ENCODE measurements at regions not wholly inside any gene's neighbourhood (a gene's known extent, or its start where the extent isn't known, plus 50 kb on each side); places are given as distances from the start of the nearest gene placed in this dataset.

DNA sequence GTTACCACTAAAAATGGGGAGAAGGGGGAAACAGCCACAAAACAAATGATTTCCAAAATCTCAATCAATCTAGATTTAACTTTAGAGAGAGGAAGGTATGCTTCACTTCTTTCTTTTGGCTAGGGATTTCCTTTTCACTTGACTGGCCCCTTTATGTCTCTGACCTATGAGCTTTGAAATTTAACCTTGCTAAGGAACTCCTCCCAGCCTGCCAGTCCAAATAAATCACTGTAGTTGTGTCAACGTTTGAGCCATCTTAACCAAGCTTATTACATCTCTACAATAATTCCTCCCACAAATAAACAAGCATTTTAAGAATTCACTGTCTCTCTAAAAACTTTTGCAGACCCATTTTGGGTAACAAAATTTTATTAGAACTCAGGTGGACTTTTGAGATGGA is 315.5 kb upstream of the CELF2 start:
- TF ChIP-seq POLR2A (IDR thresholded peaks at IDR 0.05; ENCODE audit: low read length) (no peak), GATA1 (IDR thresholded peaks at IDR 0.05; ENCODE audit: low read depth, low read length) (no peak)
